ENCODE measurements at regions not wholly inside any gene's neighbourhood (a gene's known extent, or its start where the extent isn't known, plus 50 kb on each side); places are given as distances from the start of the nearest gene placed in this dataset.

DNA sequence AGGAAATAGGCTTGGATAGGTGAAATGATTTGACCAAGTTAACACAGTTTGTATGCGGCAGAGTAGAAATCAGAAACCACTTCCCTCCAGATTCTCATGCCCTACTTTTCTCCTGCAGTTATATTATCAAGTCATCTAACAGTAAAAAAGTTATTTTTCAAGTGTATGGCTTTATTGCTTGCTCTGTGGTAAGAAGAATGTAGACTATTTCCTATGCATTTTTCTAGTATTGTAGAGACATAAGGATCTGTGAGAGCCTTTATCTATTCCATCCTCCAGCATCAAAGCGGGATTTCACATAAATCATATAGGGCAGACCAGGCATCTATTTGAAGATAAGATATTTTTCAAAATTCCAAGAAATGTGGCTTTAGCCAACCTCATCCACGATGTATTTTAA is 208.5 kb downstream of the TTLL7 start:
- TF ChIP-seq, protein P1, sequence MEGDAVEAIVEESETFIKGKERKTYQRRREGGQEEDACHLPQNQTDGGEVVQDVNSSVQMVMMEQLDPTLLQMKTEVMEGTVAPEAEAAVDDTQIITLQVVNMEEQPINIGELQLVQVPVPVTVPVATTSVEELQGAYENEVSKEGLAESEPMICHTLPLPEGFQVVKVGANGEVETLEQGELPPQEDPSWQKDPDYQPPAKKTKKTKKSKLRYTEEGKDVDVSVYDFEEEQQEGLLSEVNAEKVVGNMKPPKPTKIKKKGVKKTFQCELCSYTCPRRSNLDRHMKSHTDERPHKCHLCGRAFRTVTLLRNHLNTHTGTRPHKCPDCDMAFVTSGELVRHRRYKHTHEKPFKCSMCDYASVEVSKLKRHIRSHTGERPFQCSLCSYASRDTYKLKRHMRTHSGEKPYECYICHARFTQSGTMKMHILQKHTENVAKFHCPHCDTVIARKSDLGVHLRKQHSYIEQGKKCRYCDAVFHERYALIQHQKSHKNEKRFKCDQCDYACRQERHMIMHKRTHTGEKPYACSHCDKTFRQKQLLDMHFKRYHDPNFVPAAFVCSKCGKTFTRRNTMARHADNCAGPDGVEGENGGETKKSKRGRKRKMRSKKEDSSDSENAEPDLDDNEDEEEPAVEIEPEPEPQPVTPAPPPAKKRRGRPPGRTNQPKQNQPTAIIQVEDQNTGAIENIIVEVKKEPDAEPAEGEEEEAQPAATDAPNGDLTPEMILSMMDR (conservative IDR thresholded peaks at IDR 0.05; ENCODE audit: low read depth, low read length) = no peak
- no peak for DNase-seq (ENCODE audit: low read depth)
- H3K4me3 ChIP-seq (ENCODE audit: low read depth, low read length) = no peak overlapping the region

GRCh38 chr1:83787246-83787998 is 211.5 kb downstream of the TTLL7 start:
- no peak overlapping the region for H3K4me3 ChIP-seq (ENCODE audit: low read depth, low read length)
- no peak for DNase-seq (ENCODE audit: low read depth)
- TF ChIP-seq, protein P1 (conservative IDR thresholded peaks at IDR 0.05; ENCODE audit: low read depth, low read length) = no peak

GRCh38 chr1:83781667-83782066 is 217.3 kb downstream of the TTLL7 start:
- no peak overlapping the region for H3K4me3 ChIP-seq (ENCODE audit: low read depth, low read length)
- no peak for DNase-seq (ENCODE audit: low read depth)
- TF ChIP-seq, protein P1 (conservative IDR thresholded peaks at IDR 0.05; ENCODE audit: low read depth, low read length) = no peak

DNA sequence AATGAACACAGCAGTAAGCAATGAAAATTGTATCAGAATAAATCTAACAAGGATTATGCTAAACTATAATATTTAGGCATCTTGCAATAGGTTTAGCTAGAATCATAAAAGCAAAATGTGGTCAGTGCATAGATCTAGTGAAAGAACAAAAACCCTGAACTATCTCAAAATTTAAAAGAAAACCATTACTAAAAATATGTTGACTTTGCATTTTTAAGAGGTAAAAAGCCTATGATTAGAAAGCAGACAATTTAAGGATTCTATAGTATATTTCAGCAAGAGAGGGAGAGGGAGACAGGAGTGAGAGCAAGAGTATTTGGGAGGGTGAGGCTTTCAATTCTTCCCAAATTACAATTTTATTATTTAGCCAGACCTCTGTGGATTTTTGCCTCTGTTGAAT is 219.4 kb downstream of the TTLL7 start:
- H3K4me3 ChIP-seq (ENCODE audit: low read depth, low read length) = no peak overlapping the region
- no peak for DNase-seq (ENCODE audit: low read depth)
- TF ChIP-seq, protein P1 (conservative IDR thresholded peaks at IDR 0.05; ENCODE audit: low read depth, low read length) = no peak

- DNase-seq (ENCODE audit: low read depth) = no peak
- H3K4me3 ChIP-seq (ENCODE audit: low read depth, low read length) = no peak overlapping the region
- TF ChIP-seq, protein P1 (conservative IDR thresholded peaks at IDR 0.05; ENCODE audit: low read depth, low read length) = no peak
Measured at GRCh38 chr1:83777758-83778101, 221.2 kb downstream of the TTLL7 start.

GRCh38 chr1:83776913-83777757 is 221.8 kb downstream of the TTLL7 start:
- no peak for DNase-seq (ENCODE audit: low read depth)
- TF ChIP-seq, protein P1 (conservative IDR thresholded peaks at IDR 0.05; ENCODE audit: low read depth, low read length) = no peak
- no peak overlapping the region for H3K4me3 ChIP-seq (ENCODE audit: low read depth, low read length)
